GM03348 (cell line): ENCODE measurements at regions not wholly inside any gene's neighbourhood (a gene's known extent, or its start where the extent isn't known, plus 50 kb on each side); places are given as distances from the start of the nearest gene placed in this dataset.

Experiments used
- DNase-seq: peaks from one replicate; pipeline ENCODE4 v3.0.0; 2012; ENCODE audit warnings: low spot score

DNA sequence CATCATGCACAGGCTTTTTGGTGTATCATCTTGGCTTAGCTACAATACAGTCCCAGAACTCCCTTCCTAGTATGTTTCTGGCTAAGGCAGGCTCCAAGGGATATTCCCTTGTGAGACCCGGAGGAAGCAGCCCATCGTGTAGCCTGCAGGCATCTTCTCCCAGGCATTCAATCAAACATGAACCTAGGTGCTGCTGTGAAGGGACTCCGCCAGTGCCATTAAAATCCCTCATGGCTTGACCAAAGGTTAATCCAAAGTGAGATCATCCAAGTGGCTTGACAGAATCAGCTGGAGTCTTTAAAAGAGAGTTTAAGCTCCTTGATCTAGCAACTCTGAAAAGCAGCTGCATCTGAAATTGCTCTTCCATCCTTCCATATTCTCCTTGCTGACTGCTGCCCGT, 333.9 kb downstream of the DIRAS2 start:
- DNase-seq, result no peak

DNA sequence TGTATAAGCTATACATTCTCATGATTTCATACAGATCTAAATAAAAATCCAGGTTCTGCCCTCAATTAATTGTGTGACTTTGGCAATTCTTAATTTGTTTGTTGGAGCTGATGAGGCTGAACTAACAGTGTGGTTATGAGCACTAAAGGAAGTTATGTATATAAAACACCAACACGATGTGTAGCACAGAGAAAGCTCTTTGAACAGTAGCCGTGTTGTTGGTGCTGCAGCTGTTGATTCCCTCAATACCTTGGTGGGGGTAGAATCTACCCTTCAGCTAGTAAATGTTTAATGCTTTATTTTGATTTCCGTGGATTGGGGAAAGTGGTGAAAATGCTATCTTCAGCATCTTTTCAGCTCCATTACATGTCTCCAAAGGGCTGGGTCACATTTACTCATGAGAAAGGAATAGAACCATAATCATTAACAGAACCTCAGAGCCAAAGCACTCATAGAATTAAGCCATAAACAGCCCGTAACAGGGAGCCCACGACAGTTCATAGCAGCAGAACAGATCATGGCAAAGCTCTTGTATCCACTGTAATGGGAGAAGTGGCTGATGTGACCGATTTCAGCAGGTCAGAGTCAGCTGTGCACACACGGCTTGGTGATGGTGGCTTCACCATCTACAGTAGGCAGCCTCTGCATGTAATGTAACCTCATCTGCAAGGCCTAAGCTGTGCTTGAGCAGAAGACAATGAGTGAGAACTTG, 332.7 kb downstream of the DIRAS2 start:
- DNase-seq, result no peak

DNA sequence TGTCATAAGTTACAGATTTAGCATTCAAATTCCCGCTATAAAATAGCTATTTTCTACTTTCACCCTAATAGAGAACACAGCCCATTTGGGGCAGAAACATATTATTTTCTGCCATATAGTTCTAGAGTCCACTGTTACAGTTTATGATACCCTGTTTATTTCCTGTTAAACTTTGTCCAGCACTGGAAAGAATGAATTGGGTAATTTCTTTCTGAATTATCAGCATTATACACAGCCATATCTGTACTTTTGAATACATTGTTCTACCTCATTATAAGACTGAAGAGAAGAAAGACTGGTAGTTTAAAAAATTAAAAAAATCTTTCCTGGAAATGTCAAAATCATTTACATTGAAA, 332.1 kb downstream of the DIRAS2 start:
- DNase-seq, result no peak

GRCh38 chr9:90311811-90312210, 330.8 kb downstream of the DIRAS2 start:
- DNase-seq, result no peak

GRCh38 chr9:90322296-90322695, 320.3 kb downstream of the DIRAS2 start:
- peak; percentile 15 for DNase-seq

DNA sequence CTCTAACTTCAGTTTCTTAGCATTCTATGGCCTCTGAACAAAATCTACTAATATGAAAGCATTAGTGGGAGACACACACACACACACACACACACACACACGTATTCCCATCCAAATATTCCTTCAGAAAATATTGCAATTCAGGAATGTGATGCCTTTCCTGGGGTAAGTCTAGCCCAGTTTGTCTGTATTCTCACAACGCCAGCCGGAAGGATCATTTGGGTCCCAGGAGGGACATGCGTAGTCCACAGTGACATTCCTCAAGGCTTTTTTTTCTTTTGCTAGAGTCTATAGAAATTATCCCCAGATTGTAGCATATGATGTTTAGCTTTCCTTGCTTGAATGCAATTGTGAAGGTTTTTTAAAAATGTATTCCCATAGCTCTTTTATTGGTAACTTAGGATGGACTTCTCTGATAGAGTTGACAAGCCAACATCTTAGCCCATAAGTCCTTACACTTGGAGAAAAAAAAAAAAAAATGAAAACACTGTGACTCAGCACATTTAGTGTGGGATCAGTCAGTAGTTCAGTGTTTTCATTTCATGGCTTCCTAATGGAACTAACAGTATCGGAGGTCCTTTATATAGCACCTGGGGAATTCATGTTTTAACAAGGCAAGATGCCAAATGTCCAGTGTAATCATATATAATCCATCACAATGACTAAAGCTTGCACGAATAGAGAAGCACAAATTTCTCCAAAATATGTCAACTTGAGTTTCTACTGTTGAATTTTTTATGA, 316.5 kb downstream of the DIRAS2 start:
- DNase-seq, result no peak

DNA sequence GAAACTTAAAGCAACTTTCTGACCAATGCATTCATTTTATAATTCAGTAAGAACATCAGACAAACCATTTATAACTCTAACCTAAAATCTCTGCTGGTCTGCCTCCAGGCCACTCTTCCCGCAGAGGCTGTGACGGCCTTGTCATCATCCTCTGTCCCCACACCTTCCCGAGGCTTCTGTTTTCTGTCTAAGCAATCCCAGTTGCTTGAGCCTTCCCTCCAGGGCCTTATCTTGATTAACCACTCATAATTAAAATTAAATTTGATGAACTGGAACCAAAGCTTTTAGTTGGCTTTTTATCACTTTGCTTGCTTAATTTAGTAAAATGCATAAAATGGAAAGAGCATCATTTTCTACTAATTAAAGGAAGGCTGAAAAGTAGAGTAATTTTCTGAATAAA, 312.4 kb downstream of the DIRAS2 start:
- no peak for DNase-seq

DNA sequence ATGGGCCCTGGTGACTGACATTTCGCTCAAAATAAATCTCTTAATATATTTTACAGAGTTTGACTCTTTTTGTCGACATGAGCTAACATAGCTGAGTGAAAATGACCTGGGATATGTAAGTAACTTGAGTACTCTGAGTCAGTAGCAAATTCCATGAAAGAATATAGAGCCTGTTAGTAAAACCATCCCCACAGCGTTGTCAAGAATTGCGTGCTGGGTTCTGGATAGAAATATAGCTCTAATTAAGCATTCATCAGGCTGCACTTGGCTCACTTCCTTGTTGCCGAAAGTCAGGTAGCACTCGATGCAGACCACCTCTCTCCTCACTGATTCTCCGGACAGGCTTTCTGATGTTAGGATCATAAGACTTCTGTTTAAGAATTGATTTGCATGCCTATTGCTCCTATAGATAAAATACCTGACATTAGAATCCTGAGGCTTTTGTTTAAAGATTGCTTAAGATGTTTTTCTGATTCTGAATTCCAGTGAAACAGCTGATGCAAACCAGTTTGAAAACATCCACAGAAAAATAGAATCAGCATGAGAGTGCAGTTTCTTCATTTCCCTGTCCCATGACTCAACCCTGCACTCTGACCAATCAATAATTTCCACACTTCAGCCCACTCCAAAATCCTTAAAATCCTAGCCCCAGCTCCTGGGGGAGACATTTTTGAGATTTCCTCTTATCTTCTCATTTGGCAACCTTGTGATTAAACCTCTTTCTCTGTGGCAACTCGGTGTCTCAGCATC, 310.6 kb downstream of the DIRAS2 start:
- DNase-seq, result peak; percentile 39

DNA sequence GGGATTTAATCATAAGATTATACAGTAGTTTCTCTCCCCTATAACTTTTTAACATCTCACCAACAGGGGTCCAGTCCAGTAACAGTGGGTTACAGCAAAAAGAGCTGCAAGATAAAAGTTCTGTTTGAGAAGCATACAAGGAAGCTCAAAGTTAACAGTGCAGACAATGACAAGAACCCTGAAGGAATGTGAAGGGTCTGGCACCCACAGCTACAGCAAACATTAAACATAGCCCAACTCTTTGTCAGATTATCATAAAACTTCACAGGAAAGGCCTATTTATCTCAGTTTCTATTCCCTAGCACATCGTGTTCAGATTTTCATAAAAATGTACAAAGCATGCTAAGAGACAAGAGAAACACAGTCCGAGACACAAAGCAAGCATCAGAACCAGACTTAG, 309.4 kb downstream of the DIRAS2 start:
- no peak for DNase-seq

GRCh38 chr9:90340421-90340820, 302.2 kb downstream of the DIRAS2 start:
- DNase-seq, result peak; percentile 43

DNA sequence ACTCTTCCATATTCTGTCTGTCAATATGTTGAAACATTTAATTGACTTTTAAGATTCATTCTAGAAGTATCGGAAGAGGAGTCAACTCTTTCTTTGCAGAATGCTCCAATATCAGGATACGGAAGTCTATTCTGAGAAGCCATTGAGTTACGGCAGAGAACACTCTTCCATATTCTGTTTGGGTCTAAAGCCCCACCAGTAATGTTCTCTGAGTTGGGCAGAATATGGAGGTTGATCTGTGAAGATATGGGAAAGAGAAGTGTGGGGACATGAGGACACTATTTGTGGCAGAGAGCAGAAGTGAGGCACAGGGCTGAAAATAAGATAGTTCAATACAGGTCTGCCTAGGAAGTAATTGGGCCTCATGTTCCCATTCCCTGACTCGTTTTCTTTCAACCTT, 300.0 kb downstream of the DIRAS2 start:
- DNase-seq, result no peak

- DNase-seq, result peak; percentile 16
Measured at GRCh38 chr9:90343366-90343765, 299.3 kb downstream of the DIRAS2 start.

- peak; percentile 37 for DNase-seq
Measured at GRCh38 chr9:90343991-90344390, 298.6 kb downstream of the DIRAS2 start.

DNA sequence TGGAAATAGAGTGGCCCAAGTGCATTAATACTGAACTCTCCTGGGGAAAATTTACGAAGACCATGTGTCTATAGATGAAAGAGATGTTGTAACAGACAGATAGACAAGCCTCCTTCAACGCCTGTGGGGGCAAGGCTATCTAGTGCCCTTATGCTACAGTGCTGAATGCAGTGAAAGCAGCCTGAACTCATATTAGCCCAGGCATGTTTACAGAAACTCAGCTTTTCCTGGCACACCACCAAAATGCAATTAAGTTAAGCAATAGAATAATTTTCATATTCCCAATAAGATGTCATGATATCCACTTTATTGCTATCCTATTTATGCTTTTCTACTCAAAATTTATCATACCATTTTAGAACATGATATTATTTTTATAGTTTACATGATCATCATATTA, 277.0 kb downstream of the DIRAS2 start:
- no peak for DNase-seq

GRCh38 chr9:90368241-90368640, 274.4 kb downstream of the DIRAS2 start:
- no peak for DNase-seq

DNA sequence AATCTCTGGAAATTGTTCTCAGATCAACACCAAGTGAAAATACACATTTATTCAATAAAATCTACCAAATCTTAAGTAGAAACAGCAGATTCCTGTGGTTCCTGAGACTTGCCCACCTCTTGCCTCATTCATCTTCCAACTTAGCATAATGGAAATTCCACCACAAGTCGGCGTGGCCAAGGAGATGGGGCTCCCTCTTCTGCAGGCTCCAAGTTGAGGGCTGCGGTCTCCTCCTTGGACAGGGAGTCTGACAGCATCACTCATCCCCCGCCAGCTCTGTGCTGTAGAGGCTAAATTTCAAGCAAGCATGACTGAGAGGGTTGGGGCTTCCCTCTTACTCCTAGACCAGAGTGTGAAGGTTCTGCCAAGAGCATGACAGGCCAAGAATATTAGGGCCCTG, 273.7 kb downstream of the DIRAS2 start:
- no peak for DNase-seq

- no peak for DNase-seq
Measured at GRCh38 chr9:90379771-90380170, 262.9 kb downstream of the DIRAS2 start.

DNA sequence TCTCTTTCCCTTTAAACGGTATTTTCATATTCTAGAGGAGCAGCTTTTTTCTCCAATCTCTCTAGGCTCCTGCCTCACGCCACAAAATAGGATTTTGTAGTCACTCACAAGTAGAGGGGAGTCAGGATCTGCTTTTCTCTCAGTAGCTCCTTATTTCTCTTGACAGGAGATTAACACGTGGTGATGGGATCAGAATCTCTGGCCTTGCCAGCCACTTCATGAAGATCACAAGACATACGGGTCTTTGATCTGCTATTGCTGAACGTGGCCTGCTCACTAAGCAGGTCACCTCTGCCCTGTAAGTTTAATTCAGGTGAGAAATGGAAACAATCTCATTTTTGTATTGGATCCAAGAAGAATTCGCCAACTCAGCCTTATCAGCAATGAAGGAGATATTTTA, 257.5 kb downstream of the DIRAS2 start:
- no peak for DNase-seq

DNA sequence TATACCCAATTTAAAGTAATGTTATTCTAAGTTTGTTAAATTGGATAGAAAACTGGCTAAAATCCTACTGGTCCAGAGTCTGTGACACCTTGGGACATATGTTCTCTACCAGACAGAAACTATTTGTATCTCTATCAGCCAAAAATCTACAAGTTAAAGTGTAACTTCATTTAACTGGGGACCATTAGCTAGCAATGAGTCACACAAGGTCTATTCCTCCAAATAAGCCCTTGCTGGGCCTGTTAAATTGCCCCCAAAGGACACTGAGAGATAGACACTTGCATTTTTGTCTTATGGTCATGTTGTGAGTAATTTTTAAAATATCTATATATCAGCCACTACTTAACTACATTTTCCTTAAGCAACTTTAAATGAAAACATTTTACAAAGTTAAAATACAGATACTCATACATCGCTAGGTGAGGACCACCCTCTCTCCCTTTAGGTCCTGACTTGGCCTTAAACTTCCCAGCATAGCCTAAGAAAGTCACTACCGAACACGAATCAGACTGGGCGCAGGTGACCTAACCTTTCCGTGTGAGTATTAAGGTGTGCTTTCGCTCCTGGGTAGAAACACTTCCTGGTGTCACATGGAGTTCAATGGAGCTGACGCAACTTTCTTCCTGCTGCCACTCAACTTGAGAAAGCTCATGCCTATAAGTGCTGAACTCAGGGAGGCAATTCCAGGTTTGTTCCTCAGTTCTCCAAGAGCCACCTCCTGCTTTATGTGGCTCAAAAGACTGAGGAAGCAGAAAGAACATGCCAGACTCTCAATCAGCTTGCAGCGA, 249.1 kb downstream of the DIRAS2 start:
- no peak for DNase-seq

- no peak for DNase-seq
Measured at GRCh38 chr9:90394871-90395270, 247.8 kb downstream of the DIRAS2 start.

GRCh38 chr9:90400091-90400490, 242.5 kb downstream of the DIRAS2 start:
- DNase-seq, result no peak

GRCh38 chr9:90408659-90409058, 234.0 kb downstream of the DIRAS2 start:
- no peak for DNase-seq
